Endothelial cell of umbilical vein (primary cell): ENCODE measurements at regions not wholly inside any gene's neighbourhood (a gene's known extent, or its start where the extent isn't known, plus 50 kb on each side); places are given as distances from the start of the nearest gene placed in this dataset.

Source experiments
- BruUV-seq: library from RNA; stranded (reverse); fragments of 400-500 nt; replicated peaks from 2 replicates; lab custom pipeline; 2021; lab: Mats Ljungman, UMichigan
- CTCF ChIA-PET: fragments of 300-600, 350-600 bp; sonication (Branson Sonifier 250); formaldehyde crosslinking; loops from one replicate; lab custom pipeline; 2021; ENCODE audit warnings: antibody characterized with exemption, inconsistent platforms; lab: Charles Lee
- POLR2A ChIA-PET: fragments of 300-600, 350-600 bp; sonication (Branson Sonifier 250); formaldehyde crosslinking; loops from one replicate; lab custom pipeline; 2021; ENCODE audit warnings: antibody characterized with exemption, inconsistent platforms; lab: Charles Lee
- DNase-seq: peaks from one replicate; pipeline ENCODE4 v3.0.0-alpha.2; 2011; ENCODE audit warnings: low read depth, low spot score
- FAIRE-seq: peaks from 2 replicates; lab custom pipeline; 2011; peaks lifted over from hg19 to GRCh38; lab: Jason Lieb, UNC
- H2AFZ ChIP-seq: 2 replicates; pipeline ENCODE4 v1.6.0; 2012; ENCODE audit warnings: low read depth, low read length, control low read depth, inconsistent platforms
- H3K27ac ChIP-seq: 2 replicates; pipeline ENCODE4 v1.5.1; 2011; ENCODE audit warnings: low read depth, mild to moderate bottlenecking, control low read depth, low read length, moderate library complexity; ENCODE audit not compliant: insufficient read depth
- H3K27me3 ChIP-seq, 2 experiments: 2 replicates each; pipeline versions ENCODE4 v1.6.0 to v1.6.1; 2011; ENCODE audit warnings: low read length in 2 of 2, mixed read lengths in 1 of 2; ENCODE audit not compliant: control insufficient read depth in 2 of 2, insufficient read depth in 2 of 2
- H3K36me3 ChIP-seq, 2 experiments: 2 replicates in 1 of 2; 3 replicates in 1 of 2; pipeline ENCODE4 v1.5.1; 2011; ENCODE audit warnings: low read length in 2 of 2, mild to moderate bottlenecking in 1 of 2, moderate library complexity in 1 of 2; ENCODE audit not compliant: control insufficient read depth in 2 of 2, insufficient read depth in 2 of 2; ENCODE audit errors: extremely low read depth in 1 of 2
- H3K4me1 ChIP-seq: 3 replicates; pipeline ENCODE4 v1.5.1; 2011; ENCODE audit warnings: mild to moderate bottlenecking, low read length; ENCODE audit not compliant: control insufficient read depth, insufficient read depth; ENCODE audit errors: extremely low read depth
- H3K4me2 ChIP-seq: 2 replicates; pipeline ENCODE4 v1.6.1; 2011; ENCODE audit warnings: low read length, control low read depth, mixed read lengths; ENCODE audit not compliant: insufficient read depth
- H3K4me3 ChIP-seq, 3 experiments: fragments of 200-600 bp in 1 of 3; sonication (generic), shearing (Covaris generic) in 1 of 3; replicated peaks in 1 of 3; 2 replicates each; pipeline ENCODE4 v1.5.1; 2011 to 2016; ENCODE audit warnings: control low read depth in 3 of 3, low read length in 3 of 3, mild to moderate bottlenecking in 2 of 3, inconsistent platforms in 1 of 3, low read depth in 1 of 3, moderate library complexity in 1 of 3; ENCODE audit not compliant: insufficient read depth in 1 of 3
- H3K79me2 ChIP-seq: 2 replicates; pipeline ENCODE4 v1.6.0; 2012; ENCODE audit warnings: low read length, inconsistent platforms; ENCODE audit not compliant: control insufficient read depth, insufficient read depth
- H3K9ac ChIP-seq: replicated peaks from 2 replicates; pipeline ENCODE3; 2011; ENCODE audit warnings: low read length, control low read depth; ENCODE audit not compliant: insufficient read depth; ENCODE audit errors: extremely low read depth
- H3K9me1 ChIP-seq: replicated peaks from 3 replicates; pipeline ENCODE4 v1.6.0; 2011; ENCODE audit warnings: mild to moderate bottlenecking, low read length; ENCODE audit not compliant: control insufficient read depth, insufficient read depth; ENCODE audit errors: extremely low read depth
- H3K9me3 ChIP-seq: replicated peaks from 2 replicates; pipeline ENCODE4 v1.5.1; 2012; ENCODE audit warnings: low read length, inconsistent platforms; ENCODE audit not compliant: control insufficient read depth, insufficient read depth
- H4K20me1 ChIP-seq: replicated peaks from 2 replicates; pipeline ENCODE3; 2011; ENCODE audit warnings: mild to moderate bottlenecking, low read length; ENCODE audit not compliant: control insufficient read depth, insufficient read depth; ENCODE audit errors: extremely low read depth
- CTCF ChIP-seq, 2 donors: IDR thresholded peaks; 1 replicate in 1 of 2; 2 replicates in 1 of 2; pipeline ENCODE4 v1.5.1; 2011; ENCODE audit warnings: low read length in 2 of 2, mild to moderate bottlenecking in 2 of 2, moderate library complexity in 2 of 2, control low read depth in 1 of 2, inconsistent platforms in 1 of 2, low read depth in 1 of 2; ENCODE audit not compliant: insufficient read depth in 1 of 2; ENCODE audit errors: extremely low read depth in 1 of 2
- EZH2 ChIP-seq: IDR thresholded peaks from 2 replicates; pipeline ENCODE4 v1.6.1; 2012; ENCODE audit warnings: borderline replicate concordance, low read depth, mild to moderate bottlenecking, moderate library complexity, low read length, inconsistent platforms; ENCODE audit not compliant: severe bottlenecking
- FOS ChIP-seq: IDR thresholded peaks from 2 replicates; pipeline ENCODE4 v1.6.1; 2011; ENCODE audit warnings: mild to moderate bottlenecking, low read length, moderate library complexity, borderline replicate concordance; ENCODE audit not compliant: insufficient read depth
- GATA2 ChIP-seq: IDR thresholded peaks from 2 replicates; pipeline ENCODE4 v1.7.0; 2011; ENCODE audit warnings: low read depth, mild to moderate bottlenecking, moderate library complexity, mixed read lengths, low read length; ENCODE audit not compliant: insufficient read length, insufficient read depth
- JUN ChIP-seq: IDR thresholded peaks from 2 replicates; pipeline ENCODE4 v1.6.1; 2011; ENCODE audit warnings: borderline replicate concordance, low read depth; ENCODE audit not compliant: insufficient read length, insufficient read depth
- MYC ChIP-seq: IDR thresholded peaks from one replicate; pipeline ENCODE4 v1.6.1; 2011; ENCODE audit warnings: mild to moderate bottlenecking, low read depth, low read length
- POLR2A ChIP-seq: IDR thresholded peaks from 2 replicates; pipeline ENCODE4 v1.6.1; 2012; ENCODE audit warnings: low read depth, mild to moderate bottlenecking, control low read depth, low read length
- POLR2AphosphoS5 ChIP-seq: IDR thresholded peaks from 2 replicates; pipeline ENCODE4 v1.6.1; 2012; ENCODE audit warnings: low read depth, mild to moderate bottlenecking, control low read depth, low read length, moderate library complexity; ENCODE audit not compliant: insufficient read depth
- dilution Hi-C: fragments of 300-500 bp; cut with MboI; formaldehyde crosslinking; loops from one replicate; pipeline ENCODE4 v1.15.0; 2019; ENCODE audit warnings: low sequenced_read_pairs; ENCODE audit not compliant: extremely low pct_ligation_motif_present
- intact Hi-C: fragments of 100-400 bp; cut with micrococcal nuclease; formaldehyde crosslinking; loops from one replicate; pipeline ENCODE4 v1.10.0; 2022
- TF ChIP-seq, protein P1 (sequence below): IDR thresholded peaks from 2 replicates; pipeline ENCODE4 v1.6.1; 2011; ENCODE audit not compliant: insufficient read depth, insufficient read length

GRCh38 chr1:199287647-199288046 lies 648.8 kb downstream of the PTPRC start:
- Histone ChIP-seq H3K79me2 (no peaks in the 10 kb centered on the region), H4K20me1 (no peaks in the 10 kb centered on the region), H3K9ac (no peak overlapping the region), H3K4me1 (peaks cover 16% of the 10 kb centered on the region), H2AFZ (no peak overlapping the region), H3K4me2 (no peak overlapping the region), H3K27me3 (no peaks in the 10 kb centered on the region), H3K4me3 (no peak overlapping the region), H3K9me3 (no peaks in the 10 kb centered on the region), H3K27ac (no peak overlapping the region), H3K36me3 (no peaks in the 10 kb centered on the region), H3K9me1 (no peaks in the 10 kb centered on the region)
- ChIA-PET CTCF (no interaction called here), POLR2A (no interaction called here)
- BruUV-seq, result no TSS peak
- DNase-seq (no peak), FAIRE-seq (no peak)
- no peak for TF ChIP-seq POLR2AphosphoS5
- TF ChIP-seq, protein P1, sequence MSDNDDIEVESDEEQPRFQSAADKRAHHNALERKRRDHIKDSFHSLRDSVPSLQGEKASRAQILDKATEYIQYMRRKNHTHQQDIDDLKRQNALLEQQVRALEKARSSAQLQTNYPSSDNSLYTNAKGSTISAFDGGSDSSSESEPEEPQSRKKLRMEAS, result no peak
- TF ChIP-seq MYC, result no peak
- no peak for TF ChIP-seq GATA2
- TF ChIP-seq EZH2, result no peak
- TF ChIP-seq CTCF (IDR thresholded peaks at IDR 0.05; ENCODE audit: extremely low read depth in 1 of 2, insufficient read depth in 1 of 2, low read depth in 1 of 2, low read length in 2 of 2), result no peak
- no peak for TF ChIP-seq POLR2A
- TF ChIP-seq FOS, result no peak
- no peak for TF ChIP-seq JUN
- dilution Hi-C loops (no loop called here), intact Hi-C loops (no loop called here)
